ENCODE measurements at regions not wholly inside any gene's neighbourhood (a gene's known extent, or its start where the extent isn't known, plus 50 kb on each side); places are given as distances from the start of the nearest gene placed in this dataset.
"Not testable (repeated sequence)": the region's sequence is repeated elsewhere in the genome, so short reads cannot be mapped to it uniquely, and the experiment has no call there.

GRCh38 chr7:152594801-152595200 is 81.1 kb downstream of the XRCC2 start:
- no peak for DNase-seq (ENCODE audit: low read depth, low spot score)

- no peak for DNase-seq (ENCODE audit: low read depth, low spot score)
Measured at GRCh38 chr7:152591976-152592375, 84.0 kb downstream of the XRCC2 start.

- DNase-seq (ENCODE audit: low read depth, low spot score) = no peak
Measured at GRCh38 chr7:152590481-152590880, 85.5 kb downstream of the XRCC2 start.

GRCh38 chr7:152589821-152590220 is 86.1 kb downstream of the XRCC2 start:
- DNase-seq (ENCODE audit: low read depth, low spot score) = not testable (repeated sequence)

GRCh38 chr7:152588350-152588749 is 87.6 kb downstream of the XRCC2 start:
- no peak for DNase-seq (ENCODE audit: low read depth, low spot score)

GRCh38 chr7:152587366-152587765 is 88.6 kb downstream of the XRCC2 start:
- DNase-seq (ENCODE audit: low read depth, low spot score) = no peak

- DNase-seq (ENCODE audit: low read depth, low spot score) = no peak
Measured at GRCh38 chr7:152583006-152583405, 92.9 kb downstream of the XRCC2 start.

GRCh38 chr7:152579070-152579469 is 96.9 kb downstream of the XRCC2 start:
- DNase-seq (ENCODE audit: low read depth, low spot score) = no peak

GRCh38 chr7:152577339-152577738 is 98.6 kb downstream of the XRCC2 start:
- no peak for DNase-seq (ENCODE audit: low read depth, low spot score)

GRCh38 chr7:152574892-152575548 is 100.9 kb downstream of the XRCC2 start:
- no peak for DNase-seq (ENCODE audit: low read depth, low spot score)

GRCh38 chr7:152573186-152573585 is 102.8 kb downstream of the XRCC2 start:
- DNase-seq (ENCODE audit: low read depth, low spot score) = not testable (repeated sequence)

GRCh38 chr7:152572101-152572500 is 103.8 kb downstream of the XRCC2 start:
- DNase-seq (ENCODE audit: low read depth, low spot score) = no peak

GRCh38 chr7:152571068-152571467 is 104.9 kb downstream of the XRCC2 start:
- DNase-seq (ENCODE audit: low read depth, low spot score) = no peak

GRCh38 chr7:152568972-152569371 is 107.0 kb downstream of the XRCC2 start:
- DNase-seq (ENCODE audit: low read depth, low spot score) = no peak

GRCh38 chr7:152565731-152566130 is 110.2 kb downstream of the XRCC2 start:
- no peak for DNase-seq (ENCODE audit: low read depth, low spot score)

- DNase-seq (ENCODE audit: low read depth, low spot score) = no peak
Measured at GRCh38 chr7:152564656-152565250, 111.2 kb downstream of the XRCC2 start.

GRCh38 chr7:152556013-152556755 is 119.8 kb downstream of the XRCC2 start:
- no peak for DNase-seq (ENCODE audit: low read depth, low spot score)

GRCh38 chr7:152553671-152554317 is 118.0 kb upstream of the KMT2C start:
- no peak for DNase-seq (ENCODE audit: low read depth, low spot score)

GRCh38 chr7:152551304-152552036 is 115.7 kb upstream of the KMT2C start:
- DNase-seq (ENCODE audit: low read depth, low spot score) = no peak

GRCh38 chr7:152544971-152545619 is 109.3 kb upstream of the KMT2C start:
- DNase-seq (ENCODE audit: low read depth, low spot score) = no peak

- DNase-seq (ENCODE audit: low read depth, low spot score) = no peak
Measured at GRCh38 chr7:152544481-152544927, 108.7 kb upstream of the KMT2C start.
